ENCODE measurements at regions not wholly inside any gene's neighbourhood (a gene's known extent, or its start where the extent isn't known, plus 50 kb on each side); places are given as distances from the start of the nearest gene placed in this dataset.

- BruUV-seq (replicated peaks), result no TSS peak
- H3K27ac ChIP-seq (ENCODE audit: low read length), result no peak overlapping the region
- no peak overlapping the region for H3K9ac ChIP-seq (ENCODE audit: low read length)
- no peak overlapping the region for H2AFZ ChIP-seq (ENCODE audit: low read length)
- DNase-seq (no peak), ATAC-seq (no peak)
- H3K4me1 ChIP-seq (ENCODE audit: insufficient read depth, low read length), result no peaks in the 10 kb centered on the region
- H3K4me2 ChIP-seq (ENCODE audit: low read length), result no peak overlapping the region
- H3K4me3 ChIP-seq (ENCODE audit: low read length), result no peak overlapping the region
- ChIA-PET POLR2A (ENCODE audit: unreplicated experiment) (no interaction called here), CTCF (no interaction called here)
- H3K27me3 ChIP-seq (ENCODE audit: low read length), result 0 out of 2 replicates have a peak, but pooled peaks cover 8% of the 10 kb centered on the region
- no peaks in the 10 kb centered on the region for H4K20me1 ChIP-seq (ENCODE audit: low read length)
- H3F3A ChIP-seq (ENCODE audit: low read length, unreplicated experiment), result no peaks in the 10 kb centered on the region
- H3K36me3 ChIP-seq (ENCODE audit: low read depth, low read length), result no peaks in the 10 kb centered on the region
- TF ChIP-seq EZH2phosphoT487 (IDR thresholded peaks at IDR 0.05; ENCODE audit: borderline replicate concordance, low read length), result no peak
- no peak for TF ChIP-seq CTCF (conservative IDR thresholded peaks at IDR 0.05; ENCODE audit: low read depth, low read length)
- TF ChIP-seq EZH2 (IDR thresholded peaks at IDR 0.05; ENCODE audit: low read length, unreplicated experiment), result no peak
- no peaks in the 10 kb centered on the region for H3K9me3 ChIP-seq (ENCODE audit: low read length)
- H3K79me2 ChIP-seq (ENCODE audit: low read length), result no peaks in the 10 kb centered on the region
- no peaks in the 10 kb centered on the region for H3K9me2 ChIP-seq (replicated peaks; ENCODE audit: low read length)
- intact Hi-C loops (cut with micrococcal nuclease), result no loop called here
Measured at GRCh38 chrX:39459204-39459603, 638.6 kb downstream of the BCOR start.

- H3K27ac ChIP-seq (ENCODE audit: low read length), result no peak overlapping the region
- H4K20me1 ChIP-seq (ENCODE audit: low read length), result no peaks in the 10 kb centered on the region
- H3K4me2 ChIP-seq (ENCODE audit: low read length), result no peak overlapping the region
- ATAC-seq, result no peak
- no peak overlapping the region for H3K9ac ChIP-seq (ENCODE audit: low read length)
- no peaks in the 10 kb centered on the region for H3K9me3 ChIP-seq (ENCODE audit: low read length)
- no peaks in the 10 kb centered on the region for H3K9me2 ChIP-seq (replicated peaks; ENCODE audit: low read length)
- DNase-seq, result no peak
- no peaks in the 10 kb centered on the region for H3K79me2 ChIP-seq (ENCODE audit: low read length)
- H3K27me3 ChIP-seq (ENCODE audit: low read length), result 0 out of 2 replicates have a peak, but pooled peaks cover 8% of the 10 kb centered on the region
- no peak overlapping the region for H2AFZ ChIP-seq (ENCODE audit: low read length)
- BruUV-seq (replicated peaks), result no TSS peak
- ChIA-PET POLR2A (ENCODE audit: unreplicated experiment) (no interaction called here), CTCF (no interaction called here)
- no peaks in the 10 kb centered on the region for H3K36me3 ChIP-seq (ENCODE audit: low read depth, low read length)
- TF ChIP-seq EZH2phosphoT487 (IDR thresholded peaks at IDR 0.05; ENCODE audit: borderline replicate concordance, low read length) (no peak), EZH2 (IDR thresholded peaks at IDR 0.05; ENCODE audit: low read length, unreplicated experiment) (no peak), CTCF (conservative IDR thresholded peaks at IDR 0.05; ENCODE audit: low read depth, low read length) (no peak)
- no peaks in the 10 kb centered on the region for H3F3A ChIP-seq (ENCODE audit: low read length, unreplicated experiment)
- intact Hi-C loops (cut with micrococcal nuclease), result no loop called here
- no peaks in the 10 kb centered on the region for H3K4me1 ChIP-seq (ENCODE audit: insufficient read depth, low read length)
- no peak overlapping the region for H3K4me3 ChIP-seq (ENCODE audit: low read length)
Measured at GRCh38 chrX:39459952-39460351, 637.8 kb downstream of the BCOR start.

- no peak for ATAC-seq
- H3K9ac ChIP-seq (ENCODE audit: low read length), result no peak overlapping the region
- no peaks in the 10 kb centered on the region for H4K20me1 ChIP-seq (ENCODE audit: low read length)
- BruUV-seq (replicated peaks), result no TSS peak
- no peaks in the 10 kb centered on the region for H3F3A ChIP-seq (ENCODE audit: low read length, unreplicated experiment)
- no peak overlapping the region for H3K4me3 ChIP-seq (ENCODE audit: low read length)
- H3K9me3 ChIP-seq (ENCODE audit: low read length), result no peaks in the 10 kb centered on the region
- ChIA-PET CTCF (no interaction called here), POLR2A (ENCODE audit: unreplicated experiment) (no interaction called here)
- H3K27ac ChIP-seq (ENCODE audit: low read length), result no peak overlapping the region
- no peak for TF ChIP-seq EZH2phosphoT487 (IDR thresholded peaks at IDR 0.05; ENCODE audit: borderline replicate concordance, low read length)
- no peak for TF ChIP-seq CTCF (conservative IDR thresholded peaks at IDR 0.05; ENCODE audit: low read depth, low read length)
- no peak for TF ChIP-seq EZH2 (IDR thresholded peaks at IDR 0.05; ENCODE audit: low read length, unreplicated experiment)
- no peak overlapping the region for H2AFZ ChIP-seq (ENCODE audit: low read length)
- no peak overlapping the region for H3K4me2 ChIP-seq (ENCODE audit: low read length)
- no peaks in the 10 kb centered on the region for H3K9me2 ChIP-seq (replicated peaks; ENCODE audit: low read length)
- H3K36me3 ChIP-seq (ENCODE audit: low read depth, low read length), result no peaks in the 10 kb centered on the region
- H3K4me1 ChIP-seq (ENCODE audit: insufficient read depth, low read length), result no peaks in the 10 kb centered on the region
- intact Hi-C loops (cut with micrococcal nuclease), result no loop called here
- no peaks in the 10 kb centered on the region for H3K79me2 ChIP-seq (ENCODE audit: low read length)
- no peak for DNase-seq
- 0 out of 2 replicates have a peak, but pooled peaks cover 8% of the 10 kb centered on the region for H3K27me3 ChIP-seq (ENCODE audit: low read length)
Measured at GRCh38 chrX:39460499-39460898, 637.3 kb downstream of the BCOR start.
